ENCODE measurements at regions not wholly inside any gene's neighbourhood (a gene's known extent, or its start where the extent isn't known, plus 50 kb on each side); places are given as distances from the start of the nearest gene placed in this dataset.

GRCh38 chr21:35852820-35853219 lies 207.5 kb downstream of the SETD4 start:
- Histone ChIP-seq H3K4ac (ENCODE audit: low read depth, low read length) (no peak overlapping the region), H2BK20ac (ENCODE audit: low read depth, low read length, poor library complexity, severe bottlenecking) (no peak overlapping the region), H3K9ac (ENCODE audit: extremely low read depth, insufficient read length, low read length) (no peak overlapping the region), H2BK120ac (ENCODE audit: low read depth, low read length, poor library complexity, severe bottlenecking) (no peak overlapping the region), H2BK5ac (ENCODE audit: insufficient read length, low read length) (no peak overlapping the region), H3K14ac (ENCODE audit: insufficient read depth, low read length) (no peak overlapping the region), H4K91ac (ENCODE audit: insufficient read length, low read depth, low read length) (no peak overlapping the region), H2BK15ac (ENCODE audit: low read depth, low read length) (no peak overlapping the region), H3K56ac (ENCODE audit: insufficient read length, low read depth, low read length) (no peak overlapping the region), H3K23ac (ENCODE audit: insufficient read length, low read depth, low read length) (no peak overlapping the region), H4K8ac (replicated peaks; ENCODE audit: insufficient read length, low read depth, low read length) (no peak overlapping the region), H4K5ac (ENCODE audit: insufficient read length, low read depth, low read length) (no peak overlapping the region), H3K27ac (ENCODE audit: insufficient read length, low read depth, low read length) (no peak overlapping the region), H3K23me2 (ENCODE audit: insufficient read length, low read depth, low read length, poor library complexity, severe bottlenecking) (no peaks in the 10 kb centered on the region), H2AFZ (ENCODE audit: low read length) (no peak overlapping the region), H2BK12ac (ENCODE audit: insufficient read length, low read depth, low read length) (no peak overlapping the region), H3K18ac (ENCODE audit: insufficient read length, low read depth, low read length) (no peak overlapping the region), H3K9me3 (ENCODE audit: control insufficient read depth, low read depth, low read length) (no peaks in the 10 kb centered on the region), H3K27me3 (ENCODE audit: insufficient read depth, low read length) (no peaks in the 10 kb centered on the region), H4K20me1 (ENCODE audit: control insufficient read depth, insufficient read depth, insufficient read length) (no peaks in the 10 kb centered on the region), H3K79me1 (ENCODE audit: insufficient read depth, low read depth, low read length, poor library complexity, severe bottlenecking) (no peaks in the 10 kb centered on the region), H3K4me2 (ENCODE audit: insufficient read depth, insufficient read length, low read length) (no peak overlapping the region), H2AK5ac (ENCODE audit: insufficient read length, low read length) (no peak overlapping the region), H3K79me2 (ENCODE audit: insufficient read depth, low read length) (no peaks in the 10 kb centered on the region), H3T11ph (ENCODE audit: low read length) (no peak overlapping the region), H3K4me1 (ENCODE audit: insufficient read depth, low read length) (no peaks in the 10 kb centered on the region)
- Mint-ChIP-seq H3K9me3 (no peaks in the 10 kb centered on the region), H3K27ac (no peak overlapping the region), H3K36me3 (ENCODE audit: insufficient read depth in 1 of 3, low read depth in 3 of 3) (no peaks in the 10 kb centered on the region; a peak in 1 of 7 replicates), H3K4me3 (no peak overlapping the region), H3K27me3 (ENCODE audit: low read depth) (peaks cover 3% of the 10 kb centered on the region), H3K4me1 (no peaks in the 10 kb centered on the region)
- TF ChIP-seq CTCF (conservative IDR thresholded peaks at IDR 0.05): no peak
- no peak for DNase-seq
- no CpG with 5 or more reads among the region's 2 CpGs for whole genome bisulfite sequencing (ENCODE audit: extremely low coverage, insufficient read length, low lambda C conversion rate)

Data from H9 (cell line).